ENCODE measurements at regions not wholly inside any gene's neighbourhood (a gene's known extent, or its start where the extent isn't known, plus 50 kb on each side); places are given as distances from the start of the nearest gene placed in this dataset.
"Not testable (repeated sequence)": the region's sequence is repeated elsewhere in the genome, so short reads cannot be mapped to it uniquely, and the experiment has no call there.

DNA sequence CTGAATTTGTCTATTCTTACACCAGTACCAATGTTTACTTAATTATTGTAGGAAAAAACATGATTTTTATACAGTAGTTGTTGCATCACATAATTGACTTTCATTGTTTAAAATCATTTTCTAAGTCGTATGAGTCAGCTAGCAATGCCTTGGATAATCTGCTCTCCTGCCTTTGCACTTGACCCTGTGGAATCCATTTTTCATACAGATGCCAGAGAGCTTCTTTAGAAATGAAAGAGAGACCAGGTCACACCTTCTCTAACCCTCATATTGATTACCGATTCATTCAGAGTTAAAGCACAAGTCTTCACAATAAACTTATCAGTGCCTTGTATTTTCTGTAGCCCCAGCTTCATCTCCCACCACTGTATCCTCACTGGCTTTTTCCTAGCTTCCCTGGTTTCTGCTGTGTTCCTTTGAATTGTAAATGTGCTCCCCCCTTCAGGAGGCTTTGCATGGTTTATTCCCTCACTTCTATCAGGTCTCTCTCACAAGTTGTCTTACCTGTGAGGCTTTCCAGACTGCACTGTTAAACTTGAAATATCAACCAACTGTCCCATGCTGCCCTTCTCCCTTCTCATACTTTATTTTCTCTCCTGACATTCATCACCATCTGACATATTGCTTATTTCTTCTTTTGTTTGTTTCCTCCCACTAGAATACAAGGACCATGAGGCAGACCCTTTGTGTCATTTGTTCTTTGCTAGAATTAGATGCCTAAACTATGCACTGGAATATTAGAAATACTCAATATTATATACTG is 662.0 kb upstream of the GBE1 start:
- in situ Hi-C loops (cut with HindIII; ENCODE audit: low sequenced_read_pairs) = no loop called here

DNA sequence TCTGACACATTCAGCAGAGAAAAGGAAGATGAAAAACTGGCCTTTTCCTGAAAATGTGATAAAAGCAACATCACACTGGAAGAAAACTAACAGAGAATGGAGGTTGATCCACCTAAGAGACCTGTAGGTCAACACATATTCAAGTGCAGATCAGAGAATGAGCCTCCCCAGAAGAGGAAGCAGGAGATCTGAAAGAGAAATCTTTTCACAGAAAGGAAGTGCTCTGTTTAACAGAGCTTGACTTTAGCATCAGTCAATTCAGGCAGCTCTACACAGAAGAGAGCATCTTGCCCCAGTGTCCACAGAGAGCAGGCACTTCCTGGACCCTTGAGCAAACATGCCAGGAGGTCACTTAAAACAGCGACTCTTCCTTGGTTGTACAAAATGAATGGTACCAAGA is 655.4 kb upstream of the GBE1 start:
- in situ Hi-C loops (cut with HindIII; ENCODE audit: low sequenced_read_pairs) = no loop called here

DNA sequence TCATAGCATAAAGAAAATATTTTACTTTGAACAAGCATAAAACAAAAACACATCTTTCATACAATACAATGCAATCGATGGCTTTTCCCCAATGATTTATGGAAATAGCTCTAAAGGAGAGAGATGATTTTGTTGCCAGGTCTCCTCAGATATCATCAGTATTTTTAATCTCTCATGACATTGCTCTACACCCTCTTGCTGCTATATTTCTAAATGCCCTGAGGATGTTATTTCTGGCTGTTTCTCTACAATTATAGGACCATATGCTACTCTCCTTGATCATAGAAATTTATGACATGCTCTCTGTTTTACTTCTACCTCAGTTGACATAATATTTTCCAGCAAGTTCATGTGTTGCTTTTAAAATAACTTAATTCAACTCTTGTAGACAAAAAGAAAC is 654.9 kb upstream of the GBE1 start:
- in situ Hi-C loops (cut with HindIII; ENCODE audit: low sequenced_read_pairs) = no loop called here

DNA sequence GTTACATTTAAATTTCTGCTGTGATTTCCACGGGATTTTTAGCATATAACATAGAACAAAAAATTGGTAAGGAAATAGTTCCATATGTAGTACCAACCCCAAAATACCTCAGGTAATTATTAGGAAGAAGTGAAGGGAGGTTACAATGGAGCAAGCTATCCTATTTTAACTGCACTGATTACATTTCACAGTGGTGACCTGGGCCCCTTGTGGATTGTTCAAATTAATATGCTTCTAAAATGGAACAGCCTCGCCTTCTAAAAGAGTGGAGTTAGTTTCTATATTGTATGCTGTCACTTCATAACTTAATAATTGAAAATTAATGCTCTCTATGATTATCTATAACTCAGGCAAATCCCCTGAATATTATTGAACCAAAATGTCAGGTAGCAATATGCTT is 651.7 kb upstream of the GBE1 start:
- in situ Hi-C loops (cut with HindIII; ENCODE audit: low sequenced_read_pairs) = no loop called here

DNA sequence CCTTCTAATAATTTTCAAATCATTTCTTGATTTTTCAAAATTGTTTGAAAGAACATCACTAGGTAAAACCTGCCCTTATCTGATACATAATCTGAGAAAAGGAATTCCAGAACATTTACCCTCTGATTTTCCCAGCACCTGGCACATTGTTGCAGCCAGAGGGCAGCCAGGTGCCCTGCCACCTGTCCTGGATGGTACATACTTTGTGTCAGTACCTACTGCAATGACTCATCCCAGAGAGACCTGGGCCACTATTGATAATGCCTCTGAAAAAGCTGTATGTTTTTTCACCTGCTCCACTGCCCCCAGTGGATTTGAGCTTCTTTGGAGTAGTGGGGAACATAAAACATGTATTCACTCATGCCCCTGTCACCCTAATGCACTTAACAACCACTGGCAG is 648.9 kb upstream of the GBE1 start:
- in situ Hi-C loops (cut with HindIII; ENCODE audit: low sequenced_read_pairs) = no loop called here

DNA sequence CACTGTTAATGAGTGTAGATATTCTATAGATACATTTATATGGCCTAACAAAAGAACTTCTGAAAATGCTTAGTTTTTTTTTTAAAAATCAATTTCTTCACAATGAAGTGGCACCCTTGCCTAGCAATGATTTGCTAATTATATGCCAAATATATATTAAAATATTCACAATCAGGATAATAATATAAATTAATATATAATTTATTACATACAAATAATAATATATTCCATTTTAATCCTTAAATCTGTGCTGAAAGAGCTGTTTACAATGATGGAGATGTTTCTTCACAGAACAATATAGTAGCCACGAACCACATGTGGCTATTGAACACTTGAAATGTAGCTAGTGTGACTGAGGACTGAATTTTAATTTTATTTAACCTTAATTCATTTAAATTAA is 648.4 kb upstream of the GBE1 start:
- in situ Hi-C loops (cut with HindIII; ENCODE audit: low sequenced_read_pairs) = no loop called here

DNA sequence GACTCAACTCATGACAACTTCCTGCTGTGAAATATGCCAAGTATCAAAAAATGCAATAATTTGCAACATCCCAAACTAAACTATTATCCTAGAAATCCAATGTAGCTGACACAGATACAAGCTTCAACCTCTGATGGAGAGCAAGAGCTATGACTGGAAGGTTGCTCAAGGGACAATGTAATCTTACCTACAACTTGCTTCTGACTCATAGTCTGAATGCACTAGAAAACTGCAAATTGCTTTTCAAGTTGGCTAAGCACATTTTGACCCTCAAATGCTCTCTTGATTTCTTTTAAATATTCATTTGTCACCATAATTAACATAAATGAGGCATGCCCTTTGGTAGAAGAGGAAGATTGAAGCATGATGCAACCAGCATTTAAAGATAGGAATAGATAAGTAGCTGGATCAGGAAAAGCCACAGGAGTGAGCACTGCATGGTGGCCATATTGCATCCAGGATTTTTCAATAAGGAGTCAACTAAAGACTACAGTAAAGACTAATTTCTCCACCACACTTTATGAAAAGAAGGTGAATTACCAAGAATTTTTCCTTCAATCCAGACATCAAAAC is 630.8 kb upstream of the GBE1 start:
- in situ Hi-C loops (cut with HindIII; ENCODE audit: low sequenced_read_pairs) = no loop called here

DNA sequence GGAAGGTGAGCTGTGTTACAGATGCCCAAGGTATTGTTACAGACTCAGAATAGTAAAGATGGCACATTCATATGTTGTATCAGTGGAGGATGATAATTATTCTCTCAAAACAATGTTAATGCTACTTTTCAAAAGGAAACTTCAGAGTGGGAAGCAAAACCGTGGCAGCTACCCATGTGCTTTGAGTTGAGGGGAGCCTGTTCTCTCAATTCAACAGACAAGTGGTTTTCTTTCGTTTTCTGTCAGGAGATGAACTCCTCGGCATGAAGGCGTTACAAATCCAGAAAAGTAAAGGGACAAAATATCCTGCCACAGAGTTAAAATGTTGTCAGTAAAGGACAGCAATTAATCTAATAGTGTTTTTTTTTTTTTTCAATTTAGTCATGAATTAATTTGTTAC is 629.4 kb upstream of the GBE1 start:
- in situ Hi-C loops (cut with HindIII; ENCODE audit: low sequenced_read_pairs) = no loop called here

DNA sequence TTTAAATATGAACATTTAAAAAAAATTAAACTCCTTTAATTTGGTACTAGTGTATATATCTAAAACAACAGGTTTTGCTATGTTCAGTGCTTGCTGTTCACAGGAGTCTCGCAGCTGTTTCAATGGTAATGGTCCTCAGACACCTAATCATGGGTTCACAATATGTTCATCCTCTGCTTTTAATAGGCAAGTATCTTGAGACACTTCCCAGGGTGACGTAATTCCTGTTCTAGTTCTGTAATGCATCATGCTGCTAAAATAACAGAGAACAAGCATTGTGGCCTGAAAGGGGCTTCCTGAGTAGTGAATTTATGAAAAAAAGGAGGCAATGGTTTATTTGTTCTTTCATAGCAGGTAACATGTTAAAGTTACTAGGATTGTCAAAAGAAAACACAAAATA is 625.2 kb upstream of the GBE1 start:
- in situ Hi-C loops (cut with HindIII; ENCODE audit: low sequenced_read_pairs) = no loop called here

DNA sequence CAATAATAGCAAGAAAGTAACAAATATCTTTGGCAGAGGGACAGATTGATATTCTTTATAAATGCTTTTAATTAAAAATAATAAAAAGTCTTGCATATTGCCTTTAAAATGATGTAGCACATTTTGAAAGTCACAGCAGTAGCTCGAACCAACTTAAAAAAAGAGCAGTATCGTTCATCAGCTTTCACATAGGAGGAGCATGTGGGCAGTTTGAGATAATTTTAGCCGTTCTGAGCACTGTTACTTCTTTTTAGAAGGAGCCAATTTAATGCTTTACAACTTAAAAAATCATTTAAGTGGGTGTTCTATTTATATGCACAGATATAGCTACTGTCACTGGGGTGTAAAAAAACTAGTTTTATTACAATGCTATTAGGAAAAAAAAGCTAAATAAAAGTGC is 622.7 kb upstream of the GBE1 start:
- in situ Hi-C loops (cut with HindIII; ENCODE audit: low sequenced_read_pairs) = no loop called here

DNA sequence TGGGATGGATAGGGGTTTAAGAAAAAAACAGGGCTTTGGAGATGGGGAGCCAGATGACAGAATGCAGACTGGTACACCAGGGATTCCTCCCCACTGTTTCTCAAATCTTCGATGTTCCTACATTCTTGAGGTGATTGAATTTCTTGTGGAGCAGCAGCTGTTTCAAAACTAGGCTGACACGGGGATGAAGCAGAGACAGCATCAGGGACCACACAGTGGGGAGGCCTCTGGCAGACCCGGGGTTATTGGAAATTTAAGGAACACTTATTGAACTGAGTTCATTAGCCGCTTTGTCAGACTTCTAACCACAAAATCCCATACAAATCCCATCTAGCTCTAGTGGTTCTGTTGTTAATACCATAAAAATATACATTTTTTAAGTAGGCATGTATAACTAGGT is 621.4 kb upstream of the GBE1 start:
- in situ Hi-C loops (cut with HindIII; ENCODE audit: low sequenced_read_pairs) = no loop called here

DNA sequence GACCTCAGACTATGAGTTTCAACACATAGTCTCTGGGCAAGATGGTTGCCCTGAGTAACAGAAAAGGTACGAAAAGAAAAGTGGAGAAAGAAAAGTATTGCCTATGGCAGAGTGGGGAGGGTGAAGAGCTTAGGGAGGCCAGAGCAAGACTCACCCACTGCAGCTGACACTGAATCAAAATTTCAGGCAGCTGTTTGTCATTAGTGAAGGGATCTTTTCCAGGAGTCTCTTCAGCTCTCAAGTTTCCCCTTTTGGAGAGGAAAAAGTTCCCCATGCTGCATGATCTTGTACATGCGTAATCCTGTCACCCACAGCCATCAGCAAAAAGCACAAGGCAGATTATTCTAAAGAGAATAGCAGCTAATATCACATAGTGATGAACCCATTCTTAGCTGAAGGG is 616.9 kb upstream of the GBE1 start:
- in situ Hi-C loops (cut with HindIII; ENCODE audit: low sequenced_read_pairs) = no loop called here

DNA sequence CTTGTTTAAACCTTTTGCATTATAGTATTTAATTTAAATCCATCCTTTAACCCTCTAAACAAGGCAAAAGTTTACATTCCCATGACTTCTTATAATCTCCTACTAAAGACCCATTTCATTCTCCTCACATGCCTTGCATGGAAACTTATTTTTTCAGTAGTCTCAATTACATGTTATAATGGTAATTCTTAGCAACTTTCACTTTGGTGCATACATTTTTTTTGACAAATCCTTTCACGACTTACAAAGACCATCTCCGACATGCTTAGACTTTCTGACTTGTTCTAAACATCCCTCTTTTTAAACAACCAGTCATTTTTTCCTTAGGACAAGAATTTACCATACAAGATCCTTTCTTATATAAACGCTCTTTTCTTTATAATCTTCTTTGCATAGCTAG is 615.4 kb upstream of the GBE1 start:
- in situ Hi-C loops (cut with HindIII; ENCODE audit: low sequenced_read_pairs) = no loop called here

DNA sequence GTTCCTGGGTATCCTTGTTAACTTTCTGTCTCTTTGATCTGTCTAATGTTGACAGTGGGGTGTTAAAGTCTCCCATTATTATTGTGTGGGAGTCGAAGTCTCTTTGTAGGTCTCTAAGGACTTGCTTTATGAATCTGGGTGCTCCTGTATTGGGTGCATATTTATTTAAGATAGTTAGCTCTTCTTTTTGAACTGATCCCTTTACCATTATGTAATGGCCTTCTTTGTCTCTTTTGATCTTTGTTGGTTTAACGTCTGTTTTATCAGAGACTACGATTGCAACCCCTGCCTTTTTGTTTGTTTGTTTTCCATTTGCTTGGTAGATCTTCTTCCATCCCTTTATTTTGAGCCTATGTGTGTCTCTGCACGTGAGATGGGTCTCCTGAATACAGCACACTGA is 612.4 kb upstream of the GBE1 start:
- in situ Hi-C loops (cut with HindIII; ENCODE audit: low sequenced_read_pairs) = not testable (repeated sequence)

DNA sequence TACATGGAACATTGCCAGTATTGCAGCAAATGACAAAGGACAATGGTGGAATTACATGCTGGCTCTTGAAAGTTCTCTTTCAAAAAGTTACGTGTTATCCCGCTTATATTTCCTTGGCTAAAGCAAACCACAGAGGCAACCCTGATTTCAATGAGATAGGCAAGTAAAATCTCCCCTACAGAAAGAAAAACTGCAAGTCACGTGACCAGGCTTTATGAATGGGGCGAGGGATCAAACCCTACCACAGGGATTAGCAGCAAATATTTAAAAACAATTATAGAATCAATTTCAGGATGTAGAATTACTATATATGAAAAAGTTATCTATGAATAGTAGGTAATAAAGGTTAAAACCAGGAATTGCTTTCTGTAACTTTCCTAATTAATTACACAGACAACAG is 603.4 kb upstream of the GBE1 start:
- in situ Hi-C loops (cut with HindIII; ENCODE audit: low sequenced_read_pairs) = no loop called here

DNA sequence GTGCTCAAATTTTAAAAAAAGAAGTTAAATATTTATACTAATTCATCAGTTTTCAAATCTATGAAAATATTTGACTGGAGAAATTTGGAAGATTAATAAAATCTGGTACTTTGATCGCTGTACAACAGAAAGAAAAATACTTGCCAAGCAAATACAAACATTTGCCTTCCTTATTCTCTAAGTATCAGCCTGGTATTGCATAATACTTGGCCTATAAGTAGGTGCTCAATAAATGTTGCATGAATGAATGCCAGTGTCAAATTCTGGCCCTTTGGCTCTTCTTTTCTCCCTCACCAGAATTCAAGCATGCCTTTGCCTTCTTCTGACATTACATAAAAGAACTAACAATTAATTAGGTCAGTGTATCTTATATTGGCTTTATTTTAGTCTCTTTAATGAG is 601.7 kb upstream of the GBE1 start:
- in situ Hi-C loops (cut with HindIII; ENCODE audit: low sequenced_read_pairs) = no loop called here

DNA sequence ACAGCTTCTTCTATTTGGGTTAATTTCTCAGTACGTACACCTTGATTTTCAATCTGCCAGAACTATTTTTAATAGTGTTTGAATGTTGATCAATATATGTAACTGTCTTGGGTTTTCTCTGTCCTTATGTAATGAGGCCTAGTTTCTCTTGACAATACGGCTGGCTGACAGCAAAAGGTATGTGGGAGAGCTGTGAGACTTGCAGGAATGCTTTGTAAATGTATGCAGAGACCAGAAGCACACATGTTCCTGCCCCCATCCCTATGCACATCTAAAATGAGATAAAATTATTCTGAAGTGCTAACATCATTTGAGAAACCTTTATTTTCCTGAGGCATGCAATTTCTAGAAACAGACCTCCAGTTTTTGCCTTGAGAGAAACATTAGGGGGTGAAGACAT is 593.8 kb upstream of the GBE1 start:
- in situ Hi-C loops (cut with HindIII; ENCODE audit: low sequenced_read_pairs) = no loop called here

DNA sequence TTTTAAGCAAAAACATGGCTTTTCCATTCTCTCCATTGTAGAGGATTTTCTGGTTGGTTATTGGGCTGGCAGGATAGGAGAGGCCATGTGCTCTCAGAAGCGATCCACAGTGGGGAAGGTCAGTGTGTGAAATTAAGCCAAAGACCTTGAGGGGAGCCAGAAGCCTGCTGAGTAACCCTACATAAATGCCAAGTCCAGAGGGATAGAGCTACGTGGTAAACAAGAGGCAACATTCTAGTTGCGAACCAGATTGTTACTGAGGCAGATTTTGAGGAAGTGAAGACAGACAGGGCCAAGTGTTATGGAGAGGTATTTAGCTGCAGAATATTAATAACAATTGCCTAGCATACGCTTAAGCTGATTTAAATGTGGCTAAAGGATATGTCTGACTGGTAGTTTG is 592.8 kb upstream of the GBE1 start:
- in situ Hi-C loops (cut with HindIII; ENCODE audit: low sequenced_read_pairs) = no loop called here

DNA sequence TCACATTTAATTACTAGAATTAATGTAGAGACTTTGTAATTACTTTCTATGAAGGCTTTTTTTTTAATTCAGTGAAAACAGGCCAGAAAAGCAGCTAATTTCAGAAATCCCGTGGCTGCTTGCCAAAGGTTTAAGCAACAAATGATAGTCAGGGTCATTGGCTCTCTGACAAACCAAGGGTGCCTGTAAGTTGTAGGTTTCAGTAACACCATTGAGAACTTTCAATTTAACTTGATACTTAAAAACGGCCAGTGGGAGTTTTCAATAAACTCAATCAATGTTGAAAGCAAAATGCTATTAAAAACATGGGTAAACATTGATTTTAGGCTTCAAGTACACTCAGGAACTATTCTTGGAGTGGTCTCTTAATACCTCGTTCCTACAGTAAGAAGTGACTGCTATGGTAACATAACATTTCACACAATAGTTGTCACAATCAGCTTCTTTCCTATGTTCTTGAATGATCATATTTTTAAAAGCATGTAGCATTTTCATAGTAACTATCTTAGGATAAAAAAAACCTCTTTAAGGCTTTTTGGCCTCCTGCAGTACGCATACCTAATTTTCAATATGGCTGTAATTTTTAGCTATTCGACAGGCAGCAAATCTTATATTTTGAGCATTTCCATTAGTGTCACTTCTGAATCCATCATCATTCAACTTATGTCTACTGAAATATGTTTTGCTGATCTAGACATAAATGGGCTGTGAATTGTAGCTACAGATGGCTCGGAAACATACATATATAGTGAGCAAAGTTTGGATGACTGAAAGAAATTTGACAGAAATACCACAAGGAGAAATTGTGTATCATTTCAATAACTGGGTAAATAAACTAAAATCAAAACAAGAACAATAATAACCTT is 592.1 kb upstream of the GBE1 start:
- in situ Hi-C loops (cut with HindIII; ENCODE audit: low sequenced_read_pairs) = no loop called here

DNA sequence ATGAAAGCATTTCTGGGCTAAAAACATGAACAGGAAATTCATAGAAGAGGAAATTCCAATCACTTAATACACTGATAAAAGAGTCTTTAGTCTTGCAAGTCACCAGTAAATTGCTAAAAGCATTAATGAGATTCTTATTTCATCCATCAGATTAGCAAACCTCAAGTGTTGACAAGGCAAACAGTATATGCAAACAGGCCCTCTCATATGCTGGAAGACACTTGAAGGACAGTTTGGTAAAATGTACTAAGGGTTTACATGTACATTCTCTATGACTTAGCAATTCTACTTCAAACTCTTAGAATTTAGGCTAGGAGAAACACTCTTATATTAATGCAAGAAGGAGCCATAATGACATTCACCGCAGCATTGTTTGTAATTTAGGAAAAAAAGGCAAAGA is 586.1 kb upstream of the GBE1 start:
- in situ Hi-C loops (cut with HindIII; ENCODE audit: low sequenced_read_pairs) = no loop called here

DNA sequence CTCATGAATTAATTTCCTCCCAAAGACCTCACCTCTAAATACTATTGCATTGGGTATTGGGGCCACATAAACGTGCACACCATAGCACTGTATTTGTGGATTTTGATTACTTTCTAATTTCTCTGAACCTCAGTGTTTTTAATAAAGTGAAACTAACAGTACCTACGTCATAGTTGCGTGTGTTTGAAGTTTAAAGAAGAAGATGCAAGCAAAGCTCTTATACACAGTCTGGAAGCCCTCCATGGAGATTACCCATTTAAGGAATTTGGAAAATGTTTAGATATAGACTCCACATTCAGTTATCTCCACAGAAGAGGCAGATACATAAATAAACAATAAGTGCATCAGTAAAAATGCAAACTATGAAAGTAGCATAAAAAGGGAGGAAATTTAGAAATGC is 581.1 kb upstream of the GBE1 start:
- in situ Hi-C loops (cut with HindIII; ENCODE audit: low sequenced_read_pairs) = no loop called here

DNA sequence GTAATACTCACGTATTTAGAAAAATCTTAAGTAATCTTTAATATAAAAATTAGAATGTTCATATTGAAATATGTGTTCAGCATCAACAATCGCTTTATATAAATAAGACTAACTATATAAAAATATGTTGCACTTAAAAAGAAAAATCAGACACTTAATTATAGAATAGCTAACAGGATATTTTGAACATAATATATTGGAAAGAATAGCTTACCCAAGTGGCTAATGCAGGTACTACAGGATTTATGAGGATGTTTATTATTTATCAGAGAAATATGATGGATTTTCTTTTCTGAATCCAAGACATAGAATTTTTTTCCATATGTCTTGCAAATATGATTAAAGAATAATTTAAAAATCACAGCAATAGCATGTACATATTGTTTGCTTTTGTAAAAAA is 567.9 kb upstream of the GBE1 start:
- in situ Hi-C loops (cut with HindIII; ENCODE audit: low sequenced_read_pairs) = no loop called here

Data from DLD1 (cell line).